GM18858 (cell line): ENCODE measurements at regions not wholly inside any gene's neighbourhood (a gene's known extent, or its start where the extent isn't known, plus 50 kb on each side); places are given as distances from the start of the nearest gene placed in this dataset.
"Not testable (repeated sequence)": the region's sequence is repeated elsewhere in the genome, so short reads cannot be mapped to it uniquely, and the experiment has no call there.

ENCODE experiments used
- ATAC-seq: cut with Tn5 transposase; IDR thresholded peaks from one replicate; pipeline ENCODE4 v1.9.1; 2021; ENCODE audit not compliant: unreplicated experiment

GRCh38 chr15:44817797-44818196 lies 81.5 kb downstream of the TRIM69 start:
- ATAC-seq = not testable (repeated sequence)

GRCh38 chr15:44819331-44819987 lies 83.1 kb downstream of the TRIM69 start:
- ATAC-seq = not testable (repeated sequence)

- not testable (repeated sequence) for ATAC-seq
These were observed 84.2 kb downstream of the TRIM69 start for GRCh38 chr15:44820535-44820934.

GRCh38 chr15:44820967-44821366 lies 84.6 kb downstream of the TRIM69 start:
- not testable (repeated sequence) for ATAC-seq

- ATAC-seq = not testable (repeated sequence)
These were observed 88.2 kb downstream of the TRIM69 start for GRCh38 chr15:44824277-44825145.

- ATAC-seq = not testable (repeated sequence)
These were observed 90.3 kb downstream of the TRIM69 start for GRCh38 chr15:44826583-44826982.

- ATAC-seq = not testable (repeated sequence)
These were observed 92.0 kb downstream of the TRIM69 start for GRCh38 chr15:44828229-44828914.

GRCh38 chr15:44829150-44829549 lies 92.8 kb downstream of the TRIM69 start:
- not testable (repeated sequence) for ATAC-seq

- ATAC-seq = not testable (repeated sequence)
These were observed 94.5 kb downstream of the TRIM69 start for GRCh38 chr15:44830692-44831408.

GRCh38 chr15:44831409-44831741 lies 95.0 kb downstream of the TRIM69 start:
- ATAC-seq = not testable (repeated sequence)

- ATAC-seq = not testable (repeated sequence)
These were observed 95.8 kb downstream of the TRIM69 start for GRCh38 chr15:44832133-44832532.

- ATAC-seq = not testable (repeated sequence)
These were observed 96.8 kb downstream of the TRIM69 start for GRCh38 chr15:44833081-44833480.

GRCh38 chr15:44833761-44834160 lies 97.4 kb downstream of the TRIM69 start:
- ATAC-seq = not testable (repeated sequence)

- not testable (repeated sequence) for ATAC-seq
These were observed 98.8 kb downstream of the TRIM69 start for GRCh38 chr15:44835082-44835481.

GRCh38 chr15:44836094-44836493 lies 99.8 kb downstream of the TRIM69 start:
- ATAC-seq = no peak

- not testable (repeated sequence) for ATAC-seq
These were observed 102.6 kb downstream of the TRIM69 start for GRCh38 chr15:44838929-44839328.

- ATAC-seq = not testable (repeated sequence)
These were observed 105.4 kb downstream of the TRIM69 start for GRCh38 chr15:44841762-44842161.

GRCh38 chr15:44842883-44843282 lies 106.6 kb downstream of the TRIM69 start:
- ATAC-seq = not testable (repeated sequence)

GRCh38 chr15:44844936-44845335 lies 108.6 kb downstream of the TRIM69 start:
- ATAC-seq = not testable (repeated sequence)

- not testable (repeated sequence) for ATAC-seq
These were observed 109.8 kb downstream of the TRIM69 start for GRCh38 chr15:44846156-44846555.

GRCh38 chr15:44847555-44847954 lies 108.9 kb upstream of the TERB2 start:
- ATAC-seq = not testable (repeated sequence)
